SK-N-SH (cell line): ENCODE measurements at regions not wholly inside any gene's neighbourhood (a gene's known extent, or its start where the extent isn't known, plus 50 kb on each side); places are given as distances from the start of the nearest gene placed in this dataset.
A peak's percentile ranks its signal among the peaks of the same experiment; 100 is the strongest.

Source experiments
- CTCF ChIA-PET: fragments of 300-600, 350-600 bp; formaldehyde crosslinking; extraction: SDS; loops from one replicate; lab custom pipeline; 2021; lab: Yijun Ruan, JAX
- POLR2A ChIA-PET: fragments of 350-600 bp; sonication (Branson Sonifier 250); formaldehyde crosslinking; extraction: SDS; loops from one replicate; lab custom pipeline; 2020; ENCODE audit warnings: antibody characterized with exemption, inconsistent platforms; lab: Yijun Ruan, JAX
- DNase-seq: peaks from one replicate; pipeline ENCODE4 v3.0.0; 2012
- H2AFZ ChIP-seq: fragments of 200-600 bp; sonication (generic); 2 replicates; pipeline ENCODE4 v1.8.1; 2016; ENCODE audit warnings: antibody characterized with exemption, mild to moderate bottlenecking, low read depth
- H3F3A ChIP-seq: fragments of 200-600 bp; sonication (generic); replicated peaks from 2 replicates; pipeline ENCODE3; 2016; ENCODE audit warnings: antibody characterized with exemption, mild to moderate bottlenecking; ENCODE audit not compliant: insufficient read depth
- H3K27ac ChIP-seq, 2 experiments: fragments of 200-500 bp in 1 of 2; fragments of 200-600 bp in 1 of 2; sonication (Bioruptor generic) in 1 of 2; sonication (generic), shearing (Covaris generic) in 1 of 2; 2 replicates each; pipeline versions ENCODE4 v1.5.1 to v1.6.1; 2014 to 2016; ENCODE audit warnings: low read depth in 2 of 2, inconsistent platforms in 1 of 2, low read length in 1 of 2, mild to moderate bottlenecking in 1 of 2, mixed read lengths in 1 of 2
- H3K27me3 ChIP-seq: fragments of 200-600 bp; sonication (generic), shearing (Covaris generic); 2 replicates; pipeline ENCODE4 v1.6.1; 2016; ENCODE audit warnings: mixed run types; ENCODE audit not compliant: insufficient read depth
- H3K36me3 ChIP-seq, 2 experiments: fragments of 200-500 bp in 1 of 2; fragments of 200-600 bp in 1 of 2; sonication (Bioruptor generic) in 1 of 2; sonication (generic) in 1 of 2; replicated peaks in 1 of 2; 2 replicates each; pipeline versions ENCODE3 to v1.5.1; 2014 to 2016; ENCODE audit warnings: low read length in 1 of 2, mild to moderate bottlenecking in 1 of 2; ENCODE audit not compliant: insufficient read depth in 2 of 2, control insufficient read depth in 1 of 2
- H3K4me1 ChIP-seq, 2 experiments: fragments of 200-500 bp in 1 of 2; fragments of 200-600 bp in 1 of 2; sonication (Bioruptor generic) in 1 of 2; sonication (generic), shearing (Covaris generic) in 1 of 2; 2 replicates each; pipeline versions ENCODE4 v1.5.1 to v1.6.1; 2014 to 2016; ENCODE audit warnings: low read depth in 1 of 2, low read length in 1 of 2, mixed run types in 1 of 2; ENCODE audit not compliant: insufficient read depth in 2 of 2, control insufficient read depth in 1 of 2
- H3K4me2 ChIP-seq: fragments of 200-600 bp; sonication (generic), shearing (Covaris generic); 2 replicates; pipeline ENCODE4 v1.6.1; 2017; ENCODE audit warnings: mixed run types
- H3K4me3 ChIP-seq, 2 experiments: fragments of 200-500 bp in 1 of 2; fragments of 200-600 bp in 1 of 2; sonication (Bioruptor generic) in 1 of 2; sonication (generic), shearing (Covaris generic) in 1 of 2; 2 replicates each; pipeline versions ENCODE4 v1.5.1 to v1.8.1; 2014 to 2016; ENCODE audit warnings: low read depth in 2 of 2, inconsistent platforms in 1 of 2, low read length in 1 of 2, mild to moderate bottlenecking in 1 of 2, mixed read lengths in 1 of 2, moderate library complexity in 1 of 2
- H3K79me2 ChIP-seq: fragments of 200-600 bp; sonication (generic); 2 replicates; pipeline ENCODE4 v1.8.1; 2017; ENCODE audit warnings: mild to moderate bottlenecking; ENCODE audit not compliant: insufficient read depth
- H3K9ac ChIP-seq: fragments of 200-600 bp; sonication (generic); 2 replicates; pipeline ENCODE4 v1.6.1; 2017; ENCODE audit warnings: mixed run types
- H3K9me2 ChIP-seq: fragments of 200-600 bp; sonication (generic); 2 replicates; pipeline ENCODE4 v1.6.1; 2017; ENCODE audit warnings: mixed run types
- H3K9me3 ChIP-seq: fragments of 200-600 bp; sonication (generic); 2 replicates; pipeline ENCODE4 v1.6.1; 2017; ENCODE audit warnings: mixed run types, mild to moderate bottlenecking, moderate library complexity
- H4K20me1 ChIP-seq: fragments of 200-600 bp; sonication (generic); 2 replicates; pipeline ENCODE4 v1.6.1; 2017; ENCODE audit warnings: mild to moderate bottlenecking, mixed run types; ENCODE audit not compliant: insufficient read depth
- CHD2 ChIP-seq: fragments of 150-350 bp; IDR thresholded peaks from 2 replicates; pipeline ENCODE4 v1.6.1; 2018; ENCODE audit warnings: low read length; ENCODE audit not compliant: partially characterized antibody
- CTCF ChIP-seq: fragments of 200-600 bp; sonication (generic); IDR thresholded peaks from 2 replicates; pipeline ENCODE4 v1.6.1; 2017; ENCODE audit warnings: antibody characterized with exemption, mild to moderate bottlenecking, moderate library complexity
- EP300 ChIP-seq, 2 experiments: IDR thresholded peaks; 2 replicates each; pipeline versions ENCODE4 v1.4.0 to v1.6.1; 2012; ENCODE audit warnings: borderline replicate concordance in 1 of 2, low read depth in 1 of 2, low read length in 1 of 2
- FOXJ3 ChIP-seq: sonication (generic); formaldehyde crosslinking; IDR thresholded peaks from 2 replicates; pipeline ENCODE4 v1.5.1; 2020; ENCODE audit warnings: mild to moderate bottlenecking, missing genetic modification reagents
- FOXM1 ChIP-seq: IDR thresholded peaks from 2 replicates; pipeline ENCODE4 v1.4.0; 2012; ENCODE audit warnings: low read depth, mild to moderate bottlenecking
- GABPA ChIP-seq: IDR thresholded peaks from 2 replicates; pipeline ENCODE4 v1.4.0; 2012; ENCODE audit warnings: low read depth, mild to moderate bottlenecking
- GATA2 ChIP-seq: sonication (generic); formaldehyde crosslinking; IDR thresholded peaks from 2 replicates; pipeline ENCODE4 v1.5.0; 2020; ENCODE audit warnings: mild to moderate bottlenecking, missing genetic modification reagents
- IRF3 ChIP-seq: fragments of 150-350 bp; IDR thresholded peaks from 2 replicates; pipeline ENCODE4 v1.6.1; 2016; ENCODE audit warnings: mild to moderate bottlenecking, low read depth, low read length
- JUND ChIP-seq: IDR thresholded peaks from 2 replicates; pipeline ENCODE4 v1.4.0; 2012
- MAX ChIP-seq: IDR thresholded peaks from 2 replicates; pipeline ENCODE4 v1.4.0; 2012; ENCODE audit warnings: low read depth
- MEF2A ChIP-seq: IDR thresholded peaks from 2 replicates; pipeline ENCODE4 v1.4.0; 2012; ENCODE audit warnings: low read depth, borderline replicate concordance
- MXI1 ChIP-seq: IDR thresholded peaks from 2 replicates; pipeline ENCODE4 v1.6.1; 2012; ENCODE audit warnings: mild to moderate bottlenecking, low read depth, low read length, improper control_type of control experiment
- NFIC ChIP-seq: IDR thresholded peaks from 2 replicates; pipeline ENCODE4 v1.4.0; 2012; ENCODE audit warnings: borderline replicate concordance
- NRF1 ChIP-seq: IDR thresholded peaks from 2 replicates; pipeline ENCODE4 v1.6.1; 2012; ENCODE audit warnings: low read depth, mild to moderate bottlenecking, low read length
- RAD21 ChIP-seq: IDR thresholded peaks from 2 replicates; pipeline ENCODE4 v1.6.1; 2012; ENCODE audit warnings: mild to moderate bottlenecking, low read length
- RCOR1 ChIP-seq: fragments of 150-350 bp; IDR thresholded peaks from 2 replicates; pipeline ENCODE4 v1.6.1; 2017; ENCODE audit warnings: antibody characterized with exemption, low read length
- RFX5 ChIP-seq: IDR thresholded peaks from 2 replicates; pipeline ENCODE4 v1.6.1; 2012; ENCODE audit warnings: mild to moderate bottlenecking, improper control_type of control experiment, low read length
- RXRA ChIP-seq: IDR thresholded peaks from 2 replicates; pipeline ENCODE4 v1.4.0; 2012; ENCODE audit warnings: low read depth, mild to moderate bottlenecking, borderline replicate concordance
- SIN3A ChIP-seq: IDR thresholded peaks from 2 replicates; pipeline ENCODE4 v1.6.1; 2012; ENCODE audit warnings: low read depth, mild to moderate bottlenecking, low read length, moderate library complexity, borderline replicate concordance
- SMC3 ChIP-seq: IDR thresholded peaks from 2 replicates; pipeline ENCODE4 v1.6.1; 2012; ENCODE audit warnings: low read depth, low read length, improper control_type of control experiment
- TCF12 ChIP-seq: IDR thresholded peaks from 2 replicates; pipeline ENCODE4 v1.4.0; 2012
- TEAD4 ChIP-seq: IDR thresholded peaks from 2 replicates; pipeline ENCODE4 v1.4.0; 2012; ENCODE audit warnings: mild to moderate bottlenecking, borderline replicate concordance; ENCODE audit not compliant: insufficient read depth
- USF2 ChIP-seq: fragments of 150-350 bp; IDR thresholded peaks from 2 replicates; pipeline ENCODE4 v1.6.1; 2017; ENCODE audit warnings: antibody characterized with exemption, low read length, low read depth, borderline replicate concordance
- YY1 ChIP-seq: IDR thresholded peaks from 2 replicates; pipeline ENCODE4 v1.4.0; 2012; ENCODE audit warnings: low read depth, mild to moderate bottlenecking
- WGBS: methylation state at CpG from one replicate; pipeline ENCODE4 v1.1.6; 2017; ENCODE audit warnings: low lambda C conversion rate; 5-methylcytosine and 5-hydroxymethylcytosine counted together

GRCh38 chr11:80798174-80798573 is 1357.3 kb upstream of the TENM4 start:
- Histone ChIP-seq H3K4me1 (no peaks in the 10 kb centered on the region), H2AFZ (no peak overlapping the region), H3K27ac (no peak overlapping the region), H3K4me2 (no peak overlapping the region), H3K79me2 (no peaks in the 10 kb centered on the region), H3K9me3 (no peaks in the 10 kb centered on the region), H3K4me3 (no peak overlapping the region), H3K9ac (no peak overlapping the region), H4K20me1 (no peaks in the 10 kb centered on the region), H3K27me3 (no peaks in the 10 kb centered on the region), H3F3A (no peaks in the 10 kb centered on the region), H3K36me3 (no peaks in the 10 kb centered on the region), H3K9me2 (no peaks in the 10 kb centered on the region)
- no peak for DNase-seq
- POLR2A ChIA-PET = no interaction called here
- CTCF ChIA-PET = no interaction called here
- TF ChIP-seq NFIC (no peak), CHD2 (no peak), IRF3 (no peak), JUND (no peak), RXRA (no peak), YY1 (no peak), GABPA (no peak), EP300 (IDR thresholded peaks at IDR 0.05; ENCODE audit: borderline replicate concordance in 1 of 2, low read depth in 1 of 2, low read length in 1 of 2) (no peak), NRF1 (no peak), USF2 (no peak)
- WGBS = 32% methylated on average over 3 of the region's 8 CpGs

- H3K36me3 ChIP-seq = no peaks in the 10 kb centered on the region
- H3K27me3 ChIP-seq = no peaks in the 10 kb centered on the region
- no peaks in the 10 kb centered on the region for H3K9me2 ChIP-seq
- no peak overlapping the region for H3K4me2 ChIP-seq
- H3K9me3 ChIP-seq = no peaks in the 10 kb centered on the region
- CTCF ChIA-PET = no interaction called here
- H3F3A ChIP-seq = no peaks in the 10 kb centered on the region
- H3K9ac ChIP-seq = no peak overlapping the region
- DNase-seq = peak; percentile 28
- no peak overlapping the region for H2AFZ ChIP-seq
- WGBS = 31% methylated on average over 2 of the region's 2 CpGs
- H3K79me2 ChIP-seq = no peaks in the 10 kb centered on the region
- POLR2A ChIA-PET = no interaction called here
- H3K4me3 ChIP-seq = no peak overlapping the region
- no peaks in the 10 kb centered on the region for H4K20me1 ChIP-seq
- H3K27ac ChIP-seq = peak overlapping the region in 1 of 2 experiments; percentile 30; a peak in 1 of 4 replicates
- peaks cover 0 to 6% of the 10 kb centered on the region in 2 experiments; a peak in 3 of 4 replicates for H3K4me1 ChIP-seq
- no peak for TF ChIP-seq TEAD4
- TF ChIP-seq GATA2 (CRISPR knock-in tag) = peak; percentile 84
- no peak for TF ChIP-seq FOXM1
- peak; percentile 30; the same call in 1 of the 2 replicates for TF ChIP-seq RCOR1
- TF ChIP-seq FOXJ3 (CRISPR knock-in tag) = no peak
- peak; percentile 18 for TF ChIP-seq RAD21
- no peak for TF ChIP-seq MEF2A
- TF ChIP-seq NRF1 = no peak
- no peak for TF ChIP-seq USF2
- TF ChIP-seq TCF12 = no peak
- no peak for TF ChIP-seq RFX5
- TF ChIP-seq EP300 (IDR thresholded peaks at IDR 0.05; ENCODE audit: borderline replicate concordance in 1 of 2, low read depth in 1 of 2, low read length in 1 of 2) = peak in 1 of 2 experiments; percentile 50; a peak in 1 of 4 replicates
- TF ChIP-seq MXI1 = peak; percentile 87; the same call in 1 of the 2 replicates
- no peak for TF ChIP-seq CTCF
- no peak for TF ChIP-seq MAX
- TF ChIP-seq SMC3 = no peak
- TF ChIP-seq CHD2 = peak; percentile 48
- TF ChIP-seq SIN3A = no peak
- TF ChIP-seq YY1 = no peak
Observed at GRCh38 chr11:80783561-80783960, 1342.7 kb upstream of the TENM4 start.
